Glomerular visceral epithelial cell (primary cell): ENCODE measurements at regions not wholly inside any gene's neighbourhood (a gene's known extent, or its start where the extent isn't known, plus 50 kb on each side); places are given as distances from the start of the nearest gene placed in this dataset.

Experiments used
- DNase-seq: peaks from one replicate; pipeline ENCODE4 v3.0.0-alpha.2; 2016; ENCODE audit errors: extremely low spot score

- peak; percentile 90 for DNase-seq
Measured at GRCh38 chr14:103206836-103207387, 83.7 kb downstream of the TNFAIP2 start.

GRCh38 chr14:103207388-103208072 is 84.3 kb downstream of the TNFAIP2 start:
- peak; percentile 50 for DNase-seq

- DNase-seq = peak; percentile 23
Measured at GRCh38 chr14:103209054-103209453, 85.8 kb downstream of the TNFAIP2 start.

GRCh38 chr14:103209506-103209905 is 86.2 kb downstream of the TNFAIP2 start:
- DNase-seq = no peak

- DNase-seq = no peak
Measured at GRCh38 chr14:103213331-103213730, 90.1 kb downstream of the TNFAIP2 start.

GRCh38 chr14:103214461-103214958 is 91.2 kb downstream of the TNFAIP2 start:
- no peak for DNase-seq

GRCh38 chr14:103216399-103216798 is 93.1 kb downstream of the TNFAIP2 start:
- DNase-seq = no peak

- no peak for DNase-seq
Measured at GRCh38 chr14:103216857-103217256, 93.6 kb downstream of the TNFAIP2 start.

- no peak for DNase-seq
Measured at GRCh38 chr14:103217538-103217937, 94.3 kb downstream of the TNFAIP2 start.

GRCh38 chr14:103220134-103220981 is 97.1 kb downstream of the TNFAIP2 start:
- DNase-seq = no peak

- DNase-seq = no peak
Measured at GRCh38 chr14:103220982-103221641, 97.9 kb downstream of the TNFAIP2 start.

- DNase-seq = no peak
Measured at GRCh38 chr14:103221781-103222358, 98.6 kb downstream of the TNFAIP2 start.

- no peak for DNase-seq
Measured at GRCh38 chr14:103223818-103224352, 100.6 kb downstream of the TNFAIP2 start.

- DNase-seq = no peak
Measured at GRCh38 chr14:103225062-103225461, 101.8 kb downstream of the TNFAIP2 start.

GRCh38 chr14:103225476-103225875 is 102.2 kb downstream of the TNFAIP2 start:
- no peak for DNase-seq

GRCh38 chr14:103227094-103227768 is 104.0 kb downstream of the TNFAIP2 start:
- no peak for DNase-seq

GRCh38 chr14:103228076-103228806 is 105.0 kb downstream of the TNFAIP2 start:
- no peak for DNase-seq

GRCh38 chr14:103228866-103229265 is 105.2 kb upstream of the EIF5 start:
- no peak for DNase-seq

GRCh38 chr14:103230021-103230420 is 104.0 kb upstream of the EIF5 start:
- no peak for DNase-seq

GRCh38 chr14:103230658-103231334 is 103.2 kb upstream of the EIF5 start:
- no peak for DNase-seq
